Neural cell (in vitro differentiated cells): ENCODE measurements at regions not wholly inside any gene's neighbourhood (a gene's known extent, or its start where the extent isn't known, plus 50 kb on each side); places are given as distances from the start of the nearest gene placed in this dataset.
"Not testable (repeated sequence)": the region's sequence is repeated elsewhere in the genome, so short reads cannot be mapped to it uniquely, and the experiment has no call there.

Experiments used
- H2AFZ ChIP-seq: fragments of 200-600, 300-800 bp; sonication (generic), shearing (Covaris generic); 2 replicates; pipeline ENCODE4 v1.6.0; 2014; ENCODE audit warnings: low read depth, mild to moderate bottlenecking, antibody characterized with exemption, low read length, moderate library complexity
- H3F3A ChIP-seq: fragments of 200-600 bp; shearing (Covaris generic); 2 replicates; pipeline ENCODE4 v1.6.1; 2016; ENCODE audit warnings: mild to moderate bottlenecking, moderate library complexity, mixed read lengths, antibody characterized with exemption, low read length; ENCODE audit not compliant: insufficient read depth, poor library complexity, severe bottlenecking
- H3K27ac ChIP-seq: fragments of 200-600, 300-800 bp; sonication (generic), shearing (Covaris generic); 2 replicates; pipeline ENCODE4 v1.5.1; 2014; ENCODE audit warnings: mild to moderate bottlenecking, low read length, moderate library complexity
- H3K27me3 ChIP-seq: fragments of 300-800, 200-600 bp; sonication (generic), shearing (Covaris generic); 2 replicates; pipeline ENCODE4 v1.6.0; 2014; ENCODE audit warnings: mild to moderate bottlenecking, low read depth, low read length, moderate library complexity; ENCODE audit not compliant: insufficient read depth
- H3K36me3 ChIP-seq: fragments of 300-800, 200-600 bp; sonication (generic), shearing (Covaris generic); 2 replicates; pipeline ENCODE4 v1.5.1; 2014; ENCODE audit warnings: mild to moderate bottlenecking, antibody characterized with exemption, low read length, moderate library complexity; ENCODE audit not compliant: insufficient read depth
- H3K4me2 ChIP-seq: fragments of 300-800, 200-600 bp; sonication (generic), shearing (Covaris generic); 2 replicates; pipeline ENCODE4 v1.6.0; 2014; ENCODE audit warnings: mild to moderate bottlenecking, low read length
- H3K4me3 ChIP-seq: fragments of 300-800, 200-600 bp; sonication (generic), shearing (Covaris generic); 2 replicates; pipeline ENCODE4 v1.5.1; 2014; ENCODE audit warnings: mild to moderate bottlenecking, low read length, moderate library complexity
- H3K79me2 ChIP-seq: fragments of 200-600 bp; shearing (Covaris generic); replicated peaks from 2 replicates; pipeline ENCODE4 v1.6.0; 2014; ENCODE audit warnings: mild to moderate bottlenecking, low read length, moderate library complexity; ENCODE audit not compliant: insufficient read depth
- H3K9ac ChIP-seq: fragments of 300-800, 200-600 bp; sonication (generic), shearing (Covaris generic); 2 replicates; pipeline ENCODE4 v1.6.1; 2016; ENCODE audit warnings: mild to moderate bottlenecking, low read length, mixed read lengths
- H3K9me2 ChIP-seq: fragments of 200-600 bp; shearing (Covaris generic); 2 replicates; pipeline ENCODE4 v1.6.1; 2016; ENCODE audit warnings: mild to moderate bottlenecking, low read length, mixed read lengths; ENCODE audit not compliant: insufficient read depth
- H3K9me3 ChIP-seq: fragments of 200-600, 300-800 bp; sonication (generic), shearing (Covaris generic); 2 replicates; pipeline ENCODE4 v1.6.1; 2016; ENCODE audit warnings: mild to moderate bottlenecking, mixed run types, low read length, moderate library complexity, mixed read lengths
- H4K20me1 ChIP-seq: fragments of 200-600 bp; shearing (Covaris generic); 2 replicates; pipeline ENCODE4 v1.6.1; 2016; ENCODE audit warnings: mild to moderate bottlenecking, mixed run types; ENCODE audit not compliant: insufficient read depth
- EP300 ChIP-seq: fragments of 450-650 bp; conservative IDR thresholded peaks from 2 replicates; pipeline ENCODE4 v1.6.1; 2014; ENCODE audit warnings: antibody characterized with exemption, mild to moderate bottlenecking, moderate library complexity; ENCODE audit not compliant: poor library complexity, severe bottlenecking
- EZH2 ChIP-seq: fragments of 200-600, 300-800 bp; shearing (Covaris generic), sonication (generic); IDR thresholded peaks from 2 replicates; pipeline ENCODE4 v1.6.1; 2014; ENCODE audit warnings: antibody characterized with exemption, low read length, borderline replicate concordance, mild to moderate bottlenecking; ENCODE audit not compliant: insufficient read depth, poor library complexity, severe bottlenecking
- MXI1 ChIP-seq: fragments of 450-650 bp; conservative IDR thresholded peaks from 2 replicates; pipeline ENCODE4 v1.6.1; 2014; ENCODE audit warnings: antibody characterized with exemption, mild to moderate bottlenecking; ENCODE audit not compliant: poor library complexity, severe bottlenecking
- POLR2AphosphoS5 ChIP-seq: IDR thresholded peaks from 2 replicates; pipeline ENCODE4 v1.6.1; 2012
- RAD21 ChIP-seq: fragments of 450-650 bp; conservative IDR thresholded peaks from 2 replicates; pipeline ENCODE4 v1.6.1; 2014; ENCODE audit warnings: antibody characterized with exemption, mild to moderate bottlenecking, moderate library complexity
- SMC3 ChIP-seq: fragments of 450-650 bp; conservative IDR thresholded peaks from 2 replicates; pipeline ENCODE4 v1.6.1; 2014; ENCODE audit warnings: antibody characterized with exemption, mild to moderate bottlenecking, moderate library complexity; ENCODE audit not compliant: poor library complexity
- TAF1 ChIP-seq: IDR thresholded peaks from 2 replicates; pipeline ENCODE4 v1.6.1; 2012; ENCODE audit warnings: low read depth
- TF ChIP-seq, protein P1 (sequence below): fragments of 450-650 bp; IDR thresholded peaks from 2 replicates; pipeline ENCODE4 v1.5.1; 2014; ENCODE audit warnings: antibody characterized with exemption, mild to moderate bottlenecking, moderate library complexity; ENCODE audit not compliant: poor library complexity, severe bottlenecking
- TF ChIP-seq, protein P2 (sequence below): IDR thresholded peaks from 2 replicates; pipeline ENCODE4 v1.6.1; 2012; ENCODE audit warnings: borderline replicate concordance

DNA sequence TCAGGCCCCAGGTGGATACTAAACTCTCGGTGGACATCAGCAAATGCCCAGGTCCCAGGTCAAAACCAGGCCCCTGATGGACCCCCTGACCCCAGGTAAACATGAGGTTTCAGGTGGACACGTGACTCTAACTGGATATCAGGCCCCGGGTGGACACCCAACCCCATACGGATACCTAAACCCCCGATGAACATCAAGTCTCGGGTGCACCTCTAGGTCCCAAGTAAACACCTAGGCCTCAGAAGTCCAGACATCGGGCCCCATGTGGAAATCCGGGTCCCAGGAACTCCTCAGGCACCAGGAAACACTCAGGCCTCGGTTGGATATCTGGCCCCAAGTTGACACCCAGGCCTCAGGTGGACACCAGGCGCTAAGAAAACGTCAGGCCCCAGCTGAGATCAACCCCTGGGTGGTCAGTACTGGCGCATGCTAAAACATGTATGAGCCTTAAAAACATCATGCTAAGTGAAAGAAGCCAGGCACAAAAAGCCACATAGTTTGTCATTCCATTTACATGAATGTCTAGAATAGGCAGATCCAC is 54.4 kb upstream of the SEPTIN5 start:
- Histone ChIP-seq H3F3A (no peaks in the 10 kb centered on the region), H4K20me1 (no peaks in the 10 kb centered on the region), H3K4me3 (no peak overlapping the region), H3K9me3 (no peaks in the 10 kb centered on the region), H3K4me2 (no peak overlapping the region), H3K79me2 (no peaks in the 10 kb centered on the region), H3K36me3 (no peaks in the 10 kb centered on the region), H2AFZ (no peak overlapping the region), H3K9ac (no peak overlapping the region), H3K27me3 (no peaks in the 10 kb centered on the region), H3K9me2 (no peaks in the 10 kb centered on the region), H3K27ac (no peak overlapping the region)
- TF ChIP-seq TAF1: no peak
- no peak for TF ChIP-seq EP300
- no peak for TF ChIP-seq EZH2
- TF ChIP-seq, protein P1, sequence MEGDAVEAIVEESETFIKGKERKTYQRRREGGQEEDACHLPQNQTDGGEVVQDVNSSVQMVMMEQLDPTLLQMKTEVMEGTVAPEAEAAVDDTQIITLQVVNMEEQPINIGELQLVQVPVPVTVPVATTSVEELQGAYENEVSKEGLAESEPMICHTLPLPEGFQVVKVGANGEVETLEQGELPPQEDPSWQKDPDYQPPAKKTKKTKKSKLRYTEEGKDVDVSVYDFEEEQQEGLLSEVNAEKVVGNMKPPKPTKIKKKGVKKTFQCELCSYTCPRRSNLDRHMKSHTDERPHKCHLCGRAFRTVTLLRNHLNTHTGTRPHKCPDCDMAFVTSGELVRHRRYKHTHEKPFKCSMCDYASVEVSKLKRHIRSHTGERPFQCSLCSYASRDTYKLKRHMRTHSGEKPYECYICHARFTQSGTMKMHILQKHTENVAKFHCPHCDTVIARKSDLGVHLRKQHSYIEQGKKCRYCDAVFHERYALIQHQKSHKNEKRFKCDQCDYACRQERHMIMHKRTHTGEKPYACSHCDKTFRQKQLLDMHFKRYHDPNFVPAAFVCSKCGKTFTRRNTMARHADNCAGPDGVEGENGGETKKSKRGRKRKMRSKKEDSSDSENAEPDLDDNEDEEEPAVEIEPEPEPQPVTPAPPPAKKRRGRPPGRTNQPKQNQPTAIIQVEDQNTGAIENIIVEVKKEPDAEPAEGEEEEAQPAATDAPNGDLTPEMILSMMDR: no peak
- no peak for TF ChIP-seq MXI1
- no peak for TF ChIP-seq RAD21
- TF ChIP-seq SMC3: no peak
- TF ChIP-seq, protein P2, sequence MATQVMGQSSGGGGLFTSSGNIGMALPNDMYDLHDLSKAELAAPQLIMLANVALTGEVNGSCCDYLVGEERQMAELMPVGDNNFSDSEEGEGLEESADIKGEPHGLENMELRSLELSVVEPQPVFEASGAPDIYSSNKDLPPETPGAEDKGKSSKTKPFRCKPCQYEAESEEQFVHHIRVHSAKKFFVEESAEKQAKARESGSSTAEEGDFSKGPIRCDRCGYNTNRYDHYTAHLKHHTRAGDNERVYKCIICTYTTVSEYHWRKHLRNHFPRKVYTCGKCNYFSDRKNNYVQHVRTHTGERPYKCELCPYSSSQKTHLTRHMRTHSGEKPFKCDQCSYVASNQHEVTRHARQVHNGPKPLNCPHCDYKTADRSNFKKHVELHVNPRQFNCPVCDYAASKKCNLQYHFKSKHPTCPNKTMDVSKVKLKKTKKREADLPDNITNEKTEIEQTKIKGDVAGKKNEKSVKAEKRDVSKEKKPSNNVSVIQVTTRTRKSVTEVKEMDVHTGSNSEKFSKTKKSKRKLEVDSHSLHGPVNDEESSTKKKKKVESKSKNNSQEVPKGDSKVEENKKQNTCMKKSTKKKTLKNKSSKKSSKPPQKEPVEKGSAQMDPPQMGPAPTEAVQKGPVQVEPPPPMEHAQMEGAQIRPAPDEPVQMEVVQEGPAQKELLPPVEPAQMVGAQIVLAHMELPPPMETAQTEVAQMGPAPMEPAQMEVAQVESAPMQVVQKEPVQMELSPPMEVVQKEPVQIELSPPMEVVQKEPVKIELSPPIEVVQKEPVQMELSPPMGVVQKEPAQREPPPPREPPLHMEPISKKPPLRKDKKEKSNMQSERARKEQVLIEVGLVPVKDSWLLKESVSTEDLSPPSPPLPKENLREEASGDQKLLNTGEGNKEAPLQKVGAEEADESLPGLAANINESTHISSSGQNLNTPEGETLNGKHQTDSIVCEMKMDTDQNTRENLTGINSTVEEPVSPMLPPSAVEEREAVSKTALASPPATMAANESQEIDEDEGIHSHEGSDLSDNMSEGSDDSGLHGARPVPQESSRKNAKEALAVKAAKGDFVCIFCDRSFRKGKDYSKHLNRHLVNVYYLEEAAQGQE: no peak
- TF ChIP-seq POLR2AphosphoS5: no peak

DNA sequence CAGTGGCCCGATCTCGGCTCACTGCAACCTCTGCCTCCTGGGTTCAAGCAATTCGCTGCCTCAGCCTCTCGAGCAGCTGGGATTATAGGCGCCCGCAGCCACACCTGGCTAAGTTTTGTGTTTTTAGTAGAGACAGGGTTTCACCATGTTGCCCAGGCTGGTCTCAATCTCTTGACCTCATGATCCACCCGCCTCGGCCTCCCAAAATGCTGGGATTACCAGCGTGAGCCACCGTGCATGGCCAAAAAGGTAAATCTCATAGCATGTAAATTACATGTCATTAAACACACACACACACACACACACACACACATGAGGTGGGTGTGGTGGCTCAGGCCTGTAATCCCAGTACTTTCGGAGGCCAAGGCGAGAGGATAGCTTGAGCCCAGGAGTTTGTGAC is 53.7 kb upstream of the SEPTIN5 start:
- H3K36me3 ChIP-seq, H3K9me3 ChIP-seq, H3K79me2 ChIP-seq, H3K9me2 ChIP-seq, H3K9ac ChIP-seq, H3K4me2 ChIP-seq, H4K20me1 ChIP-seq, H3K27me3 ChIP-seq, H3K4me3 ChIP-seq, H3K27ac ChIP-seq, H2AFZ ChIP-seq, H3F3A ChIP-seq: not testable (repeated sequence)

DNA sequence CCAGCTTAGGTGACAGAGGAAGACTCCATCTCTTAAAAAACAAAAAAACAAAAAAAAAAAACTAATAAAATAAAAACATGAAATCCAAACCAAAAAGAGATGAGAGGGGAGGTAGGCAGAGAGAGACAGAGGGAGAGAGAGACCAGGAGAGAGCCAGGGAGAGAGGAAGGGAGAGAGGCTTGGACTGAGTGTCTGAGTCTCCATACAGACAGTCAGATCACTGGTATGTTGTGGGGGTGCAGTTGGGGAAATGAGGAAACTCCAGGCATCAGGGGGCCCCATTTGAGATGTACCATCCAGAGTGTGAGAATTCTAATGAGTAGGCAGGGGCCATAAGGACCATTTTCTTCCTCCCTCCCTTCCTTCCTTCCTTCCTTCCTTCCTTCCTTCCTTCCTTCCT is 53.1 kb upstream of the SEPTIN5 start:
- Histone ChIP-seq H3F3A (no peaks in the 10 kb centered on the region), H3K36me3 (no peaks in the 10 kb centered on the region), H3K27ac (no peak overlapping the region), H3K27me3 (no peaks in the 10 kb centered on the region), H3K9ac (no peak overlapping the region), H3K9me3 (no peaks in the 10 kb centered on the region), H3K9me2 (no peaks in the 10 kb centered on the region), H3K4me3 (no peak overlapping the region), H3K79me2 (no peaks in the 10 kb centered on the region), H2AFZ (no peak overlapping the region), H3K4me2 (no peak overlapping the region), H4K20me1 (no peaks in the 10 kb centered on the region)
- TF ChIP-seq TAF1 (no peak), SMC3 (no peak), EZH2 (no peak), EP300 (no peak), POLR2AphosphoS5 (no peak)
- TF ChIP-seq, protein P1: no peak
- TF ChIP-seq, protein P2: no peak
